ENCODE measurements at regions not wholly inside any gene's neighbourhood (a gene's known extent, or its start where the extent isn't known, plus 50 kb on each side); places are given as distances from the start of the nearest gene placed in this dataset.

DNA sequence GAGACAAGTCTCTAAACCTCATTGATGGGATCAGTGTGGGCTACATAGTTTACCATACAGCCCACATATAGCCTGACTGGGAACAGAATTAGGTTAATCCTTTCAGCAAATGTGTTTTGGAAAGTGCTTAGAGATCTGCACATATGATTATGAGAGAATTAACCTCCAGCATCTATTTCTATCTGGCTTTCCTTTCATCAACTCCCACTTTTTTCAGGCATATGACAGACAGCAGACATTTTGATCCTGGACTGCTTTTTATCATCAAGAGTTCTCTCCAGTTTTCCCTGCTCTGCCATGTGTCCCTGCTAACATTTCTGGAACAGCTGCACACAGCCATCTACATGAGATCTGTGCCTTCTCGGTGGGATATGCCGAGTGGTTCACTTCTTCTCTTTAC, 139.5 kb upstream of the LRP1B start:
- TF ChIP-seq, protein P1, sequence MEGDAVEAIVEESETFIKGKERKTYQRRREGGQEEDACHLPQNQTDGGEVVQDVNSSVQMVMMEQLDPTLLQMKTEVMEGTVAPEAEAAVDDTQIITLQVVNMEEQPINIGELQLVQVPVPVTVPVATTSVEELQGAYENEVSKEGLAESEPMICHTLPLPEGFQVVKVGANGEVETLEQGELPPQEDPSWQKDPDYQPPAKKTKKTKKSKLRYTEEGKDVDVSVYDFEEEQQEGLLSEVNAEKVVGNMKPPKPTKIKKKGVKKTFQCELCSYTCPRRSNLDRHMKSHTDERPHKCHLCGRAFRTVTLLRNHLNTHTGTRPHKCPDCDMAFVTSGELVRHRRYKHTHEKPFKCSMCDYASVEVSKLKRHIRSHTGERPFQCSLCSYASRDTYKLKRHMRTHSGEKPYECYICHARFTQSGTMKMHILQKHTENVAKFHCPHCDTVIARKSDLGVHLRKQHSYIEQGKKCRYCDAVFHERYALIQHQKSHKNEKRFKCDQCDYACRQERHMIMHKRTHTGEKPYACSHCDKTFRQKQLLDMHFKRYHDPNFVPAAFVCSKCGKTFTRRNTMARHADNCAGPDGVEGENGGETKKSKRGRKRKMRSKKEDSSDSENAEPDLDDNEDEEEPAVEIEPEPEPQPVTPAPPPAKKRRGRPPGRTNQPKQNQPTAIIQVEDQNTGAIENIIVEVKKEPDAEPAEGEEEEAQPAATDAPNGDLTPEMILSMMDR (IDR thresholded peaks at IDR 0.05; ENCODE audit: low read depth, low read length, poor library complexity, severe bottlenecking), result no peak
- TF ChIP-seq EZH2phosphoT487 (IDR thresholded peaks at IDR 0.05; ENCODE audit: borderline replicate concordance, low read length), result no peak

Data from DOHH2 (cell line).